Astrocyte (in vitro differentiated cells and primary cell): ENCODE measurements at regions not wholly inside any gene's neighbourhood (a gene's known extent, or its start where the extent isn't known, plus 50 kb on each side); places are given as distances from the start of the nearest gene placed in this dataset.

Source experiments
- DNase-seq: peaks from one replicate; pipeline ENCODE4 v3.0.0-alpha.2; 2010; ENCODE audit warnings: low read depth
- FAIRE-seq: peaks from 2 replicates; lab custom pipeline; 2011; peaks lifted over from hg19 to GRCh38; lab: Jason Lieb, UNC
- H2AFZ ChIP-seq: 2 replicates; pipeline ENCODE4 v1.6.0; 2012; ENCODE audit warnings: low read depth, low read length, inconsistent platforms
- H3K27ac ChIP-seq: 2 replicates; pipeline ENCODE4 v1.5.1; 2011; ENCODE audit warnings: low read depth, low read length, inconsistent platforms
- H3K27me3 ChIP-seq: 2 replicates; pipeline ENCODE4 v1.6.0; 2011; ENCODE audit warnings: low read length, inconsistent platforms; ENCODE audit not compliant: insufficient read depth
- H3K36me3 ChIP-seq: 2 replicates; pipeline ENCODE4 v1.5.1; 2011; ENCODE audit warnings: low read length, inconsistent platforms; ENCODE audit not compliant: insufficient read depth
- H3K4me1 ChIP-seq: 2 replicates; pipeline ENCODE4 v1.5.1; 2011; ENCODE audit warnings: low read length, inconsistent platforms; ENCODE audit not compliant: insufficient read depth
- H3K4me2 ChIP-seq: 2 replicates; pipeline ENCODE4 v1.6.0; 2012; ENCODE audit warnings: low read length, inconsistent platforms
- H3K4me3 ChIP-seq: 2 replicates; pipeline ENCODE4 v1.5.1; 2011; ENCODE audit warnings: low read depth, mild to moderate bottlenecking, low read length, inconsistent platforms; ENCODE audit not compliant: insufficient read depth
- H3K79me2 ChIP-seq: 2 replicates; pipeline ENCODE4 v1.6.0; 2012; ENCODE audit warnings: mild to moderate bottlenecking, low read length, inconsistent platforms; ENCODE audit not compliant: insufficient read depth
- H3K9ac ChIP-seq: 2 replicates; pipeline ENCODE4 v1.6.0; 2012; ENCODE audit warnings: mild to moderate bottlenecking, low read length, inconsistent platforms
- H3K9me3 ChIP-seq: 2 replicates; pipeline ENCODE4 v1.5.1; 2012; ENCODE audit warnings: low read depth, mild to moderate bottlenecking, low read length, inconsistent platforms; ENCODE audit not compliant: insufficient read depth
- H4K20me1 ChIP-seq: 2 replicates; pipeline ENCODE4 v1.6.0; 2012; ENCODE audit warnings: low read length, inconsistent platforms; ENCODE audit not compliant: insufficient read depth
- H3K27ac Mint-ChIP-seq: one replicate; pipeline ENCODE4 v1.8.0; 2021; ENCODE audit warnings: mild to moderate bottlenecking, mixed read lengths; ENCODE audit not compliant: unreplicated experiment
- H3K27me3 Mint-ChIP-seq: one replicate; pipeline ENCODE4 v1.8.0; 2021; ENCODE audit warnings: low read depth, mixed read lengths; ENCODE audit not compliant: unreplicated experiment
- H3K36me3 Mint-ChIP-seq: one replicate; pipeline ENCODE4 v1.8.0; 2021; ENCODE audit warnings: low read depth, mixed read lengths; ENCODE audit not compliant: unreplicated experiment
- H3K4me1 Mint-ChIP-seq: one replicate; pipeline ENCODE4 v1.8.0; 2021; ENCODE audit warnings: low read depth, mixed read lengths; ENCODE audit not compliant: unreplicated experiment
- H3K4me3 Mint-ChIP-seq: one replicate; pipeline ENCODE4 v1.8.0; 2021; ENCODE audit warnings: mild to moderate bottlenecking, moderate library complexity, mixed read lengths; ENCODE audit not compliant: unreplicated experiment
- H3K9me3 Mint-ChIP-seq: one replicate; pipeline ENCODE4 v1.8.0; 2021; ENCODE audit warnings: mild to moderate bottlenecking, mixed read lengths; ENCODE audit not compliant: unreplicated experiment
- CTCF ChIP-seq: IDR thresholded peaks from 2 replicates; pipeline ENCODE4 v1.5.1; 2011; ENCODE audit warnings: low read depth, mild to moderate bottlenecking, inconsistent platforms, low read length, moderate library complexity; ENCODE audit not compliant: insufficient read depth
- EZH2 ChIP-seq: IDR thresholded peaks from 2 replicates; pipeline ENCODE4 v1.6.1; 2012; ENCODE audit warnings: mild to moderate bottlenecking, low read length, inconsistent platforms; ENCODE audit not compliant: insufficient read depth

GRCh38 chr3:157667493-157667892, 164.3 kb upstream of the VEPH1 start:
- Histone ChIP-seq H4K20me1 (no peaks in the 10 kb centered on the region), H3K27ac (no peak overlapping the region), H3K4me3 (no peak overlapping the region), H3K27me3 (no peaks in the 10 kb centered on the region), H3K9ac (no peak overlapping the region), H3K79me2 (no peaks in the 10 kb centered on the region), H3K36me3 (no peaks in the 10 kb centered on the region), H2AFZ (no peak overlapping the region), H3K9me3 (no peaks in the 10 kb centered on the region), H3K4me2 (no peak overlapping the region), H3K4me1 (no peaks in the 10 kb centered on the region)
- Mint-ChIP-seq H3K9me3 (no peaks in the 10 kb centered on the region), H3K4me1 (no peaks in the 10 kb centered on the region), H3K27ac (no peak overlapping the region), H3K4me3 (no peak overlapping the region), H3K36me3 (no peaks in the 10 kb centered on the region), H3K27me3 (no peaks in the 10 kb centered on the region)
- TF ChIP-seq CTCF (no peak), EZH2 (no peak)
- DNase-seq: no peak
- FAIRE-seq: no peak

DNA sequence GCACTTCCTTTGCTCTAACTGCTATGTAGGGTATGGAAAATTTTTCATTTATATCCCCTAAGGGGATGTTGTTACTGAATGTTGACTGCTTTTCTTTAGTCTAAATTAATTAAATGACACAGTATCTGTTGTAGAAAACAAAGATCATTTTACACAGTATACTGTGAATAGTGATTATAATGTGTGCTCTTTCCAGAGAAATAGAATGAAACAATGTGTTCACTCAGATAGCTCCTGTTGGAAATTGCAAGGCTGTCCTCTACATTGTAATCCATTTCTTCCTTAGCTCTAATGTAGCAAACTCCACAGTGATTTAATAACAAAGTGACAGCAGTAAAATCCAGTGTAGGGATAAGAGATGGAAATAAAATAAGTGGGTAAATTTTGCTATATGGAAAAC, 159.0 kb upstream of the VEPH1 start:
- Histone ChIP-seq H3K79me2 (no peaks in the 10 kb centered on the region), H4K20me1 (no peaks in the 10 kb centered on the region), H3K4me2 (no peak overlapping the region), H3K27ac (no peak overlapping the region), H3K4me1 (no peaks in the 10 kb centered on the region), H3K36me3 (no peaks in the 10 kb centered on the region), H3K27me3 (no peaks in the 10 kb centered on the region), H3K9ac (no peak overlapping the region), H3K4me3 (no peak overlapping the region), H2AFZ (no peak overlapping the region), H3K9me3 (no peaks in the 10 kb centered on the region)
- Mint-ChIP-seq H3K4me1 (no peaks in the 10 kb centered on the region), H3K27ac (no peak overlapping the region), H3K9me3 (no peaks in the 10 kb centered on the region), H3K36me3 (no peaks in the 10 kb centered on the region), H3K27me3 (no peaks in the 10 kb centered on the region), H3K4me3 (no peak overlapping the region)
- TF ChIP-seq CTCF (no peak), EZH2 (no peak)
- DNase-seq (no peak), FAIRE-seq (no peak)

DNA sequence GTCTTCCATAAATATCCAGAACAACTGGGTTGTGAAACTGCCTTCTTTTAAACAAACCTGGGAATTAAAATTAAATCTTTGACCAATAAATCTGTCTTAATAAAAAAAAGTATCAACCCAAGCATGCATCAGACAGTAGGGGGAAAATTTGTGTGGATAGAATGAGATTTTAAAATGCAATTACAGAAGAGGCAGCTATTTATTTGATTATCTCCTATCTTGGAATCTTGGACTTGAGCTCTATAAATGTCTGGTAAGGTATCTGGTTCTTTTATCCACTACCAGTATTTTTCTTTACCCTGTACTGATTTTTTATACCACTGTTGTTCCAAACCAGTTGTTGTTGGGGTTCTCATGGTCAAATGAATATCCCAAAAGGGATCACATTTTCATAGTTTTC, 157.6 kb upstream of the VEPH1 start:
- H3K27ac ChIP-seq: no peak overlapping the region
- no peaks in the 10 kb centered on the region for H3K27me3 Mint-ChIP-seq
- H3K27ac Mint-ChIP-seq: no peak overlapping the region
- H3K36me3 Mint-ChIP-seq: no peaks in the 10 kb centered on the region
- H3K4me1 Mint-ChIP-seq: no peaks in the 10 kb centered on the region
- H3K36me3 ChIP-seq: no peaks in the 10 kb centered on the region
- no peaks in the 10 kb centered on the region for H3K4me1 ChIP-seq
- TF ChIP-seq CTCF (no peak), EZH2 (no peak)
- no peak overlapping the region for H3K9ac ChIP-seq
- H2AFZ ChIP-seq: no peak overlapping the region
- no peaks in the 10 kb centered on the region for H4K20me1 ChIP-seq
- no peaks in the 10 kb centered on the region for H3K9me3 ChIP-seq
- no peaks in the 10 kb centered on the region for H3K27me3 ChIP-seq
- H3K79me2 ChIP-seq: no peaks in the 10 kb centered on the region
- H3K9me3 Mint-ChIP-seq: no peaks in the 10 kb centered on the region
- no peak overlapping the region for H3K4me3 ChIP-seq
- DNase-seq: no peak
- no peak for FAIRE-seq
- no peak overlapping the region for H3K4me3 Mint-ChIP-seq
- H3K4me2 ChIP-seq: no peak overlapping the region
